T-helper 1 cell treated with Interleukin-12 subunit alpha and Interleukin-12 subunit beta and Interleukin-4 antibody, amounts not matched to agents 30 ng/mL and 1 ng/mL, for 36 hours (primary cell): ENCODE measurements at regions not wholly inside any gene's neighbourhood (a gene's known extent, or its start where the extent isn't known, plus 50 kb on each side); places are given as distances from the start of the nearest gene placed in this dataset.

ENCODE experiments used
- intact Hi-C: fragments of 100-400 bp; cut with micrococcal nuclease; formaldehyde crosslinking; loops from one replicate; pipeline ENCODE4 v1.15.1; 2024

DNA sequence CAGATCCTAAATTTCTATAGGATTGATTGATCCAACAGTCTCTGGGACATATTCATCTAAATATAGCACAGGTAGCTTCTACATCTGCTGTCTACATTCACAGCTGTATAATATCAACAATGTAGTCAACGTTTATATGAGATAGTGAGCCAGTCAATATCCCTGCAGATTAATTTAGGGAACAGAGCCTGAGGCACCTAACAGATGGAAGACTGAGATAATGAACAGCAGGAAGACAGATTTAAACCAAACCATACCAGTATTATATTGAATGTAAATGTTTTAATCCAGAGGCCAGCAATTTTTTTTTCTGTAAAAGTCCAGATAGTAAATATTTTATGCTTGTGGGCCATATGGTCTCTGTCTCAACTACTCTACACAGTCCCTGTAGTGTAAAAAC lies 2072.4 kb downstream of the MRPL39 start:
- intact Hi-C loops = no loop called here

GRCh38 chr21:23531444-23531843 lies 2075.8 kb downstream of the MRPL39 start:
- intact Hi-C loops = no loop called here

- intact Hi-C loops = no loop called here
Observed at GRCh38 chr21:23524685-23525084, 2082.6 kb downstream of the MRPL39 start.

- intact Hi-C loops = no loop called here
Observed at GRCh38 chr21:23522751-23523150, 2084.5 kb downstream of the MRPL39 start.

DNA sequence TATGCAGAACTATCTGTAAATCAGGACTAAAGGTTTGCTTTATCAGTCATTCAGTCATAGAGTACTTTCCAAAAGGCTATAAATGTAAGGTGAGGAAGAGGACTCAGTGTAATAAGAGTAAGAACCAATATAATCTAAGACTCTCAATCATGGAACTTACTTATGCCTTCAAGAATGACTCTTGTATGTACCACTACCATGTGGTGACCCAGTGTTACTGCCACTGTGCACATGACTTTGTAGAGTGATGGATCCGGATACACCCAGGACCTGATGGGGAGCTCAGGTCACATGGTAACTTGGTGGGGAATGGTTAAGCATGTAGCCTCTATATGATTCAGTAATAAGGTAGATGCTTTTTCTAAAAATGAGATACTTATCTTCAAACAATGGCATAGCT lies 2099.8 kb downstream of the MRPL39 start:
- intact Hi-C loops = no loop called here

DNA sequence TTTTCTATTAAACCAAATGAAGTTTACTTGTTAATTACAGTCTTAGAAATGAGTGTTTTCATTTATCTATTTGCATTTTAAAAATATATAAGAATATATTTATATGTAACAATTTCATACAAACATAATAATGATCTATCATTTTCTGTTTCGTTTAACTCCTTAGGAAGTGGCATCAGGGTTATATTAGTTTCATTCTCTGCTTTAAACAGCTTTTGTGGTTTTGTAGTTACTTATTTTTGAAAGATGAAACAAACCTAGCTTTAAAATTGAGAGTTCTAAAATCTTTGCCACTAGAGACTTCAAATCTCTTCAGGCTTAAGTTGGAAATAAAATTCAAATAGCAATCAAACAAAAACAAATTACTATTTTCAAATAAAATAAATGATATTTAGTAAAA lies 2110.6 kb downstream of the MRPL39 start:
- intact Hi-C loops = no loop called here

DNA sequence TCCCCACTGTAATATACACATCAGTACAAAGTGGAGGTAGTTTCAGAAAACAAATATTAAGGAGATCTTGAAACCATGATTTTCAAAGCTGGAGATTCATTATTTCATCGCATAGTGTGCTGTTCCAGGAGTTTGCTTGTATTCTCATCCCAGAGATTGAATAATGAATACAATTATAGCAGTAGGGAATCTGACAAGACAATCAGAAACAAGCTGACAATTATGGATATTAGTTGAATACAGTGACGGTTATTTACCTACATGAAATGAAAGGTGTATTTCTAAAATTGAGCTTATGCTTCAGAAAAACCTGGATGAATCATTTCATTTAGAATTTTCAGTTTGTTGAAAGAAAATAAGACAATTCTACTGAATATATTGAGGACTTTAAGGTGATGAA lies 2119.0 kb downstream of the MRPL39 start:
- intact Hi-C loops = no loop called here

DNA sequence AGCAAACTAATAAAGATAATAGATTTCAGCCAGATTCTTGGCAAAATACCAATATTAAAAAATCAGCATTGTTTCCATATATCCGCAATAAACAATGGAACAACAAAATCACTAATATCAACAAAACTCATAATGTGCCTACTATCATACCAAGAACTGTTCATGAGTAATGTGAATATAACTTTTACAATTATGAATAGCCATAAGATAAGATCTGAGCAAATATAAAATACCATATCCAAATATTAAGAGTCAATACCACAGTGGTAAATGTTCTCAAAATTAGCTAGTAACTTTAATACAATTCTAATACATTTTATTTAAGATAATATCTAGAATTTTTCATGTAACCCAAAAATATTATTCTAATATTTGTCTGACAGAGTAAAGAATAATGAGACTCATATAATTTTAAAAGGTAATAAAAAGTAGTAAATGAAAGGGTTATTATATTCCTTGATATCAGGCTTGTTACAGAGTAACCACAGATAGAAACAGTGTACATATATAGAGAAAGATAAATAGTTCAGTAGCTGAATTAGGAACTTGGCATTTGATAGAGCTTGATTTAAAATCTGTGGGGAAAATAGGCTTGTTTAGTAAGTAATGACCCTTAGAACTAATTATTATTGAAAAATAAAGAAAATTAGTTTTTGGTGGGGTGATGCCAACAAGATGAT lies 2126.6 kb downstream of the MRPL39 start:
- intact Hi-C loops = no loop called here

DNA sequence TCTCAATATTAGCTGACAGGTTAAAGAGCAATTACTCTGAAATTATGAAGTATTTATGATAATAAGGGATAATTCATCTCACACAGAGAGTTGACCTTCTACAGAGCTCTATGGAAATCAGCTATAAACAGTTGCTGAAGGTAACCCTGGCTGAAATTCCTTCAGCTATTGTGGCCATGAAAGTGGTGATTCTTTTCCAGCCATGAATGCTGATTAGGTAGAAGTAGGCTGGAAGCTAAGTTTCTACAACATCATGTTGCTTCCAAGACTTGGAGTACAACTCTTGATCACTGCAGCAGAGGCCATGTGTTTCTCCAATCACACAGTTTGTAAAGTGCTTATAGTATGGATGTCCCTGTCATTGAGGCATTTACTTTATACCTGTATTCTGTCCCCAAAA lies 2128.9 kb downstream of the MRPL39 start:
- intact Hi-C loops = no loop called here

DNA sequence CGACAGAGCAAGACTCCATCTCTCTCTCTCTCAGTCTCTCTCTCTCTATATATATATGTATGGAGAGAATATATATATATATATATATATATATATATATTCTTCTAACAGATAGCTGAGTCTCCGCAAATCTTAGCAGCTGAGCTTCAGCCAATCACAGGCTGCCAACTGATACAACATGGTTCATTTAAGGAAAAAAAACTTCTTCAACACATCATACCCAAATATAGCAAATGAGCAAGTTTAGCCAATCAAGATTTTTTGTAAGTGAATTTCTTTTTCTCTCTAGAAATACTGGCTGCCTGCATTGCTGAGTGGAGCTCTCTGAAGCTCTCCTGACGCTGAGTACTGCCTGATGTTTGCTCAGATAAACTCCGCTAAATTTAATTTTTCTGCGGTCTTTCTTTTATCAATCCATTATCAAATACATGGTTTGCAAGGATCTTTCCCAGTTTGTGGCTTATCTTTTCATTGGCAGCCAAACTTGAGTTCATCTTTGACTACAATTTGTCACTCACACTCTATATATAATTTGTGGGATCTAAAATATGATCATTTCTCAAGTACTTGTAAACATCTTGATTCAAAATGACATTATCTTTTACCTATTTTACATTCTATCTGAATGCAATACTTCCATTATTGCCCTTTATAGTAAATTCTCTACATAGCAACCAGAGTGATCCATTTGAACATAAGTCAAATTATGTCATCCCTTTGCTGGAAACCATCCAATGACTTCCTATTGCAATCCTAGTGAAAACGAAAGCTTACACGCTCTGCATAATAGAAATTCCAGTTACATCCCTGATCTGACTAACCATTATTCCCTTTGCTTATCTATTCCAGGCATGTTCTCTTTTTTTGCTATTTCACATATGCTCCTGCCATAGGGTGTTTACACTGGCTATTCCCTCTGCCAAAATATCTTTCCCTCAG lies 2131.7 kb downstream of the MRPL39 start:
- intact Hi-C loops = no loop called here

- intact Hi-C loops = no loop called here
Observed at GRCh38 chr21:23471877-23472276, 2135.4 kb downstream of the MRPL39 start.

- intact Hi-C loops = no loop called here
Observed at GRCh38 chr21:23463365-23463764, 2143.9 kb downstream of the MRPL39 start.

DNA sequence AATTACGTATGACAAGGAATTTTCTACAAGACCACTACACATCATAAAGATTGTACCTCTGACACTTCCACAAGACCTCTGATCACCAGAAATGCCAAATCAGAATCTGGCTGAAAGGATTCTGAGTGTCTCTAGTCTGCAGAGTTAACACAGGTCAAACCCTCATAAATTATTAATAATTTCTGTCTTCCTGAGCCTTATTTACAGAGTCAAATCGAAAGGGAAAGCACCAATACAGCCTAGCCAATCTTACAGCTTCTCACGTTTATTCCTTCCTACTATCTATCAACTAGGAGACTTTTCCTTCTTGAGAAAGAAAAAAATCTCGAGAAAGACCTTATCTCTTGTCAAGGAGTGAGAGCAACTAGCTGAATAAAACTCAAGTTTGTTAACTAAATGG lies 2151.6 kb downstream of the MRPL39 start:
- intact Hi-C loops = no loop called here

- intact Hi-C loops = no loop called here
Observed at GRCh38 chr21:23452384-23453083, 2154.7 kb downstream of the MRPL39 start.

GRCh38 chr21:23445307-23445706 lies 2162.0 kb downstream of the MRPL39 start:
- intact Hi-C loops = no loop called here

- intact Hi-C loops = no loop called here
Observed at GRCh38 chr21:23438081-23438480, 2169.2 kb downstream of the MRPL39 start.

GRCh38 chr21:23402929-23403520 lies 2204.3 kb downstream of the MRPL39 start:
- intact Hi-C loops = no loop called here

DNA sequence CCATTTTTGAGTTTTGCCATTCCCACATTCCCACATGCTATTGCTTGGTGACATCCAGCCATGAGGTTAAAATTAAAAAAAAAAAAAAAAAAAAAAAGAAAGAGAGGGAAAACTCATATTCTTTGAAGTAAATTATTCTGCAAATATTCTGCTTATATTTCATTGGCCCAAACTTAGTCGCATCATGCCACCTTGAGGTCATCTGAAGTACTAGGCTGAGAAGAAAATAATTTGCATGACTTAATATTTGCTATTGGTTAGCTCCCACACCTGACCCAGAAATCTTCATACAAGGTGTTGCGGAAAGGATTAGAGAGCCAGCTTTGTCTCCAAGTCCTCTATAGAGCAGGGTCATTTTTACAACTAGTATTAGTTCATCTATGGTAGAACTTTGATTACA lies 2206.0 kb downstream of the MRPL39 start:
- intact Hi-C loops = no loop called here

DNA sequence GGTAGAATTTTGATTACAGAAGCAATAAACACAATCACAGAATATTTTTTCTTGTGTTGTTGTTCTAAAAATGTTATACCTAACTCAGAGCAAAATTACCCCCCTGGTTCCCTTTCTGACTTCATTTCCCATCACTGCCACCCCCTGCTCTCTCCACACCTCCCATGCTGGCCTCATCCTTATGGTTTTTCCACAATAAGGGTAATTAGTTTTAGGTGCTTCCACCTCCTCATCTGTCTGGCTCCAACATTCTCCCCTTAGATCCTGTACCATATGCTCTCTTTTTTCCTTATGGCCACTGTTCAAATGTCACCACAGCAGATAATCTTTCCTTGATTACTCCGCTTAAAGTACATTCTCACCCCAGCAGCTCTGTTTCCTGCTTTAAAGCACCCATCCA lies 2208.6 kb downstream of the MRPL39 start:
- intact Hi-C loops = no loop called here

DNA sequence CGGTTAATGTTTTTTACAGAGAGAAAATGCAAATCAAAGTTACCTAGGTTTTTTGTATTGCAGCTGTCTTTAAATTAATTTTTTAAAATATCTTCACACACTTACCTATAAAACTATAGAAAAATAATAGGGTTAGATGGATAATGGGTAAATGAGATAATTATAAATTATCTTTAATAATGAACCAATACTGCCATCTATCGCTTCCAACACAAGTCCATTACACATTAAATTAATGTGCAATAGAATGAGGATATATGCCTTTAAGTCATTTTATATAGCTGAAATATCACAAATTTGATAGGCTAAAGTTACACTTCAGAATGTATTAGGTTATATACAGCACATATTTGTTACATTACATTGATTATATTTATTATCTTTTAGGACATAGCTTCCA lies 2212.8 kb downstream of the MRPL39 start:
- intact Hi-C loops = no loop called here

DNA sequence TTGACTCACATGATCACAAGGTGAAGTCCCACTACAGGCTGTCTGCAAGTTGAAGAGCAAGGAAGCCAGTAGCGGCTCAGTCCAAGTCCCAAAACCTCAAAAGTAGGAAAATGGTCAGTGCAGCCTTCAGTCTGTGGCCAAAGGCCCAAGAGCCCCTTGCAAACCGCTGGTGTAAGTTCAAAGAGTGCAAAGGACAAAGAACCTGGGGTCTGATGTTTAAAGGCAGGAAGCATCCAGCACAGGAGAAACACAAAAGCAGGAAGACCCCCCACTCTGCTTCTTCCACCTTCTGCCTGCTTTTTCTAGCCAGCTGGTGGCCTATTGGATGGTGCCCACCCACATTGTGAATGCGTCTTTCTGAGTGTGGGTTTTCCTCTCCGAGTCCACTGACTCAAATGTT lies 2222.6 kb downstream of the MRPL39 start:
- intact Hi-C loops = no loop called here

GRCh38 chr21:23374155-23374554 lies 2233.1 kb downstream of the MRPL39 start:
- intact Hi-C loops = no loop called here
